Left lung (tissue), 4 donors: ENCODE measurements at regions not wholly inside any gene's neighbourhood (a gene's known extent, or its start where the extent isn't known, plus 50 kb on each side); places are given as distances from the start of the nearest gene placed in this dataset.
"Not testable (repeated sequence)": the region's sequence is repeated elsewhere in the genome, so short reads cannot be mapped to it uniquely, and the experiment has no call there.

ENCODE experiments used
- ATAC-seq: fragments of 200-7000 bp; cut with Tn5 transposase; one replicate; pipeline ENCODE4 v1.9.1; 2020; ENCODE audit warnings: moderate library complexity
- DNase-seq, 4 donors: peaks; one replicate each; pipeline ENCODE4 v3.0.0-alpha.2; 2013 to 2020
- H3K27ac ChIP-seq, 2 donors: fragments of 200-600 bp; sonication (generic) in 1 of 2; one replicate each; pipeline versions ENCODE4 v1.5.0 to v1.8.0; 2020 to 2021
- H3K27me3 ChIP-seq, 2 donors: fragments of 200-600 bp; sonication (generic) in 1 of 2; one replicate each; pipeline versions ENCODE4 v1.5.0 to v1.8.0; 2020 to 2021
- H3K36me3 ChIP-seq, 2 donors: fragments of 200-600 bp; sonication (generic) in 1 of 2; one replicate each; pipeline versions ENCODE4 v1.5.0 to v1.8.0; 2020 to 2021
- H3K4me1 ChIP-seq, 2 donors: fragments of 200-600 bp; one replicate each; pipeline ENCODE4 v1.8.0; 2021
- H3K4me3 ChIP-seq, 2 donors: fragments of 200-600 bp; sonication (generic) in 1 of 2; one replicate each; pipeline versions ENCODE4 v1.5.0 to v1.8.0; 2020 to 2021; ENCODE audit warnings: mild to moderate bottlenecking in 1 of 2
- H3K9me3 ChIP-seq, 2 donors: fragments of 200-600 bp; sonication (generic) in 1 of 2; one replicate each; pipeline versions ENCODE4 v1.5.0 to v1.8.0; 2020 to 2021
- CTCF ChIP-seq, 2 donors: fragments of 200-600 bp; sonication (generic) in 1 of 2; IDR thresholded peaks; one replicate each; pipeline versions ENCODE4 v1.5.0 to v1.8.0; 2021; ENCODE audit warnings: antibody characterized with exemption in 2 of 2
- intact Hi-C, 2 donors: fragments of 100-400 bp; cut with DNase I; formaldehyde crosslinking; loops; one replicate each; pipeline versions ENCODE4 v1.11.2 to v1.14.2; 2022
- donor health status: DM: no; HTN: yes; CAD: no.
- donor health status: DM: no; HTN: no; CAD: no.

GRCh38 chr7:82605247-82605864, 161.8 kb upstream of the CACNA2D1 start:
- DNase-seq (peak in 2 of 4 donors; percentile 16 to 38), ATAC-seq (peak; percentile 62)
- Histone ChIP-seq H3K36me3 (no peaks in the 10 kb centered on the region), H3K4me3 (no peak overlapping the region), H3K4me1 (no peaks in the 10 kb centered on the region), H3K9me3 (no peaks in the 10 kb centered on the region), H3K27ac (no peak overlapping the region), H3K27me3 (no peaks in the 10 kb centered on the region)
- peak; percentile 35 to 58 for TF ChIP-seq CTCF (IDR thresholded peaks at IDR 0.05)
- intact Hi-C loops, result no loop called here

DNA sequence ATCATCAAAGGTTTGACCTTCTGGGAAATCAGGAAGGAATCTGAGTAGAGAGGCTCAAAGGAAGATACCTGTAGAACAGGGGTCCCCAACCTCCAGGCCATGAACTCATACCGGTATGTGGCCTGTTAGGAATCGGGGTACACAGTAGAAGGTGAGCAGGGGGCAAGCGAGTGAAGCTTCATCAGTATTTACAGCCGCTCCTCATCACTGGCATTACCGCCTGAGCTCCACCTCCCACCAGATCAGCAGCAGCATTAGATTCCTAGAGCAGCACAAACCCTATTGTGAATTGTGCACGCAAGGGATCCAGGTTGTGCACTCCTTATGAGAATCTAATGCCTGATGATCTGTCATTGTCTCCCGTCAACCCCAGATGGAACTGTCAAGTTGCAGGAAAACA, 158.5 kb upstream of the CACNA2D1 start:
- no peak for TF ChIP-seq CTCF (IDR thresholded peaks at IDR 0.05)
- ATAC-seq (no peak), DNase-seq (no peak)
- Histone ChIP-seq H3K27ac (no peak overlapping the region), H3K4me3 (no peak overlapping the region), H3K9me3 (no peaks in the 10 kb centered on the region), H3K36me3 (no peaks in the 10 kb centered on the region), H3K27me3 (no peaks in the 10 kb centered on the region), H3K4me1 (no peaks in the 10 kb centered on the region)
- intact Hi-C loops, result no loop called here

DNA sequence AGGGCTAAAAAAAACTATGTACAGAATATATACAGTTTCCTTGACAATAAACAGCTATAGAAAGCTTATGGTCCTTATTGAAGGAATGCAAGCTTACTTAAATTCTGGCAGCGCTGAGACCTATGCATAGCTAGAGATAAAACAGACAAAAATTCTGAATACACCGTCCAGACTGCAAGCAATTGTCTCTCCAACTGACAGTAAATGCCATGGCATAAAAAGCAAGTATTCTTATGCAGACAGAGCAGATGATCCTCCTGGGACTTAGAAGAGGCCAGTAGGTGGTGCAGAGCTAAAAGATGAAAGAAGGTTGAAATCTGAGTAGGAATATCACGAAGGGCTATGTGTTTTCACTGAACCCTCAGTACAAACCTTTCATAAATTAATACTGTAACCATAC, 157.0 kb upstream of the CACNA2D1 start:
- Histone ChIP-seq H3K36me3 (no peaks in the 10 kb centered on the region), H3K4me1 (no peaks in the 10 kb centered on the region), H3K4me3 (no peak overlapping the region), H3K9me3 (no peaks in the 10 kb centered on the region), H3K27me3 (no peaks in the 10 kb centered on the region), H3K27ac (no peak overlapping the region)
- DNase-seq (no peak), ATAC-seq (no peak)
- intact Hi-C loops, result no loop called here
- no peak for TF ChIP-seq CTCF (IDR thresholded peaks at IDR 0.05)

DNA sequence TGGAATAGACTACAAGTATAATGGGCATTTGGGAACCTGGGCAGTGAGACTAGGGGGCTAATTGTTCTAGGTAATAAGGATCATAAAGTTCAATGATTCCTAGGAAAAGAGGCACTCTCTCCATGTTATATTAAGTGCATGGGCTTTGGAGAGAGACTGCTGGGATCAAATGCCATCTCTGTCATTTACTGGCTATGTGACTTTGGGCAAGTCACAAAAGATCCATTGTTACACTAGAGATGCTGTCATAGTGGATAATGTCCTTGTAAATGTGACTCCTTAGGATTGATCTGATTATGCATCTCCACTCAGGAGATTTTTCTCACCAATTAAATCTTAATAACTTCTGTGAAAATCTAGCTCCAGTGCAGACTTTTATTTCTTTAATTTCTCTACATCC, 156.3 kb upstream of the CACNA2D1 start:
- intact Hi-C loops, result no loop called here
- no peaks in the 10 kb centered on the region for H3K27me3 ChIP-seq
- no peak for TF ChIP-seq CTCF (IDR thresholded peaks at IDR 0.05)
- no peak for DNase-seq
- no peak overlapping the region for H3K27ac ChIP-seq
- H3K4me3 ChIP-seq, result no peak overlapping the region
- H3K4me1 ChIP-seq, result no peaks in the 10 kb centered on the region
- no peak for ATAC-seq
- H3K36me3 ChIP-seq, result no peaks in the 10 kb centered on the region
- H3K9me3 ChIP-seq, result no peaks in the 10 kb centered on the region

DNA sequence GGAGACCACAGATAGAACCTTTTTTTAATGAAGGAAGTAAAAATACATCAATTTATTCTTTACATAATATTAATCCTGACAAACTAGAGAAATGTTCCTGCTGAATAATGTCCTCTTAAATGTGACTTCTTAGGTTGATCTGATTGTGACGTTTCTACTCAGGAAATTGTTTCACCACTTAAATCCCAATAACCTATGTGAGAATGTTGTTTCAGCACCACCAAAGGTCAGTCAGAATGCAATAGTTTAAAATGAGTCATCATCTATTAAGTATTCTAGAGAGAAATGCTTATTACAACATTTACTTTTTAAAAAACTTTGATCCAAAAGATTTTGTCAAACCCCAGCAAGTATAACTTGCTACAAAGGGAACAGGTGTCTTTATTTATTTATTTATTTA, 155.4 kb upstream of the CACNA2D1 start:
- no peak overlapping the region for H3K27ac ChIP-seq
- no peaks in the 10 kb centered on the region for H3K27me3 ChIP-seq
- ATAC-seq (no peak), DNase-seq (no peak)
- H3K4me3 ChIP-seq, result no peak overlapping the region
- TF ChIP-seq CTCF (IDR thresholded peaks at IDR 0.05), result no peak
- no peaks in the 10 kb centered on the region for H3K36me3 ChIP-seq
- H3K9me3 ChIP-seq, result no peaks in the 10 kb centered on the region
- H3K4me1 ChIP-seq, result no peaks in the 10 kb centered on the region
- intact Hi-C loops, result no loop called here

- H3K4me3 ChIP-seq, H3K9me3 ChIP-seq, H3K27me3 ChIP-seq, H3K4me1 ChIP-seq, DNase-seq, intact Hi-C loops, ATAC-seq, H3K36me3 ChIP-seq, H3K27ac ChIP-seq: not testable (repeated sequence)
Observed at GRCh38 chr7:82595795-82596194, 152.2 kb upstream of the CACNA2D1 start.
